Spleen (tissue), 11 donors: ENCODE measurements at regions not wholly inside any gene's neighbourhood (a gene's known extent, or its start where the extent isn't known, plus 50 kb on each side); places are given as distances from the start of the nearest gene placed in this dataset.
"Not testable (repeated sequence)": the region's sequence is repeated elsewhere in the genome, so short reads cannot be mapped to it uniquely, and the experiment has no call there.

Source experiments
- DNase-seq: peaks from one replicate; pipeline ENCODE4 v3.0.0-alpha.2; 2020
- H3K27ac ChIP-seq, 8 donors: fragments of 200-600 bp; sonication (generic) in 7 of 8; 1 replicate in 4 of 8; 2 replicates in 4 of 8; pipeline versions ENCODE4 v1.5.0 to v1.8.0; 2016 to 2021; ENCODE audit warnings: inconsistent platforms in 4 of 8, mild to moderate bottlenecking in 4 of 8, moderate library complexity in 1 of 8
- H3K27me3 ChIP-seq, 7 donors: fragments of 200-600 bp; sonication (generic) in 6 of 7; replicated peaks in 1 of 7; 1 replicate in 4 of 7; 2 replicates in 3 of 7; pipeline versions ENCODE4 v1.5.0 to v1.8.0; 2016 to 2021; ENCODE audit warnings: inconsistent platforms in 3 of 7, mild to moderate bottlenecking in 1 of 7
- H3K36me3 ChIP-seq, 6 donors: fragments of 200-600 bp; sonication (generic) in 5 of 6; 1 replicate in 4 of 6; 2 replicates in 2 of 6; pipeline versions ENCODE4 v1.5.0 to v1.8.0; 2016 to 2021; ENCODE audit warnings: inconsistent platforms in 2 of 6
- H3K4me1 ChIP-seq, 6 donors: fragments of 200-600 bp; sonication (generic) in 5 of 6; 1 replicate in 3 of 6; 2 replicates in 3 of 6; pipeline versions ENCODE4 v1.5.0 to v1.8.0; 2016 to 2021; ENCODE audit warnings: inconsistent platforms in 3 of 6
- H3K4me3 ChIP-seq, 8 donors: fragments of 200-600 bp; sonication (generic) in 7 of 8; 1 replicate in 4 of 8; 2 replicates in 4 of 8; pipeline versions ENCODE4 v1.5.0 to v1.8.0; 2016 to 2021; ENCODE audit warnings: inconsistent platforms in 4 of 8, mild to moderate bottlenecking in 4 of 8, moderate library complexity in 2 of 8
- H3K9me3 ChIP-seq, 8 donors: fragments of 200-600 bp; sonication (generic) in 7 of 8; 1 replicate in 4 of 8; 2 replicates in 4 of 8; pipeline versions ENCODE4 v1.5.0 to v1.8.0; 2016 to 2021; ENCODE audit warnings: inconsistent platforms in 4 of 8
- POLR2A ChIP-seq, 3 donors: fragments of 450-650 bp; IDR thresholded peaks; one replicate each; pipeline ENCODE4 v1.5.1; 2017; ENCODE audit warnings: antibody characterized with exemption in 3 of 3, mild to moderate bottlenecking in 1 of 3
- POLR2AphosphoS5 ChIP-seq, 3 donors: sonication (generic); formaldehyde crosslinking; IDR thresholded peaks; one replicate each; pipeline ENCODE4 v1.5.1; 2017; ENCODE audit warnings: antibody characterized with exemption in 3 of 3
- WGBS, 5 donors: extraction: QIAGEN DNeasy Blood & Tissue Kit in 3 of 5; methylation state at CpG; one replicate each; pipeline versions ENCODE4 v1.1.5 to v1.1.7; 2013 to 2018; 5-methylcytosine and 5-hydroxymethylcytosine counted together
- intact Hi-C: fragments of 100-400 bp; cut with DNase I; formaldehyde crosslinking; loops from one replicate; pipeline ENCODE4 v1.15.0; 2023; ENCODE audit warnings: low total_unique reads
- TF ChIP-seq, protein P1 (sequence below), 11 experiments: fragments of 200-600 bp in 7 of 11; fragments of 450-650 bp in 4 of 11; sonication (generic) in 4 of 11; IDR thresholded peaks in 8 of 11; conservative IDR thresholded peaks in 3 of 11; 1 replicate in 7 of 11; 2 replicates in 4 of 11; pipeline versions ENCODE4 v1.4.0 to v1.8.0; 2016 to 2021; ENCODE audit warnings: antibody characterized with exemption in 11 of 11, inconsistent platforms in 4 of 11, mild to moderate bottlenecking in 1 of 11
- donor health status: healthy with polysubstance abuse.
- donor health status: DM: no; HTN: no; CAD: no; lungs with moderate emphysema.
- donor health status: DM: no; HTN: no; CAD: no.
- donor health status: Bipolar disorder and iron deficiency.
- donor health status: healthy.
- donor health status: DM: no; HTN: no; CAD: no.
- donor health status: DM: yes; HTN: yes; CAD: no.

DNA sequence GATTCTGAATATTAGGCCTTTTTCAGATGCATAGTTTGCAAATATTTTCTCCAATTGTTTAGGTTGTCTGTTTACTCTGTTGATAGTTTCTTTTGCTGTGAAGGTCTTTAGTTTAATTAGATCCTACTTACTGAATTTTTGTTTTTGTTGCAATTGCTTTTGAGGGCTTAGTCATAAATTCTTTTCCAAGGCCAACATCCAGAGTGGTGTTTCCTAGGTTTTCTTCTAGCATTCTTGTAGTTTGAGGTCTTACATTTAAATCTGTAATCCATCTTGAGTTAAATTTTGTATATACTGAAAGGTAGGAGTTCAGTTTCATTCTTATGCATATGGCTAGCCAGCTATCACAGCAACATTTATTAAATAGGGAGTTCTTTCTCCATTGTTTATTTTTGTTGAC, 404.8 kb downstream of the LNPK start:
- Histone ChIP-seq H3K9me3 (no peaks in the 10 kb centered on the region), H3K4me1 (no peaks in the 10 kb centered on the region), H3K27ac (no peak overlapping the region), H3K4me3 (no peak overlapping the region), H3K36me3 (no peaks in the 10 kb centered on the region), H3K27me3 (no peaks in the 10 kb centered on the region)
- intact Hi-C loops, result no loop called here
- no peak for DNase-seq
- TF ChIP-seq POLR2A (IDR thresholded peaks at IDR 0.05) (no peak), POLR2AphosphoS5 (IDR thresholded peaks at IDR 0.05) (no peak)
- TF ChIP-seq, protein P1, sequence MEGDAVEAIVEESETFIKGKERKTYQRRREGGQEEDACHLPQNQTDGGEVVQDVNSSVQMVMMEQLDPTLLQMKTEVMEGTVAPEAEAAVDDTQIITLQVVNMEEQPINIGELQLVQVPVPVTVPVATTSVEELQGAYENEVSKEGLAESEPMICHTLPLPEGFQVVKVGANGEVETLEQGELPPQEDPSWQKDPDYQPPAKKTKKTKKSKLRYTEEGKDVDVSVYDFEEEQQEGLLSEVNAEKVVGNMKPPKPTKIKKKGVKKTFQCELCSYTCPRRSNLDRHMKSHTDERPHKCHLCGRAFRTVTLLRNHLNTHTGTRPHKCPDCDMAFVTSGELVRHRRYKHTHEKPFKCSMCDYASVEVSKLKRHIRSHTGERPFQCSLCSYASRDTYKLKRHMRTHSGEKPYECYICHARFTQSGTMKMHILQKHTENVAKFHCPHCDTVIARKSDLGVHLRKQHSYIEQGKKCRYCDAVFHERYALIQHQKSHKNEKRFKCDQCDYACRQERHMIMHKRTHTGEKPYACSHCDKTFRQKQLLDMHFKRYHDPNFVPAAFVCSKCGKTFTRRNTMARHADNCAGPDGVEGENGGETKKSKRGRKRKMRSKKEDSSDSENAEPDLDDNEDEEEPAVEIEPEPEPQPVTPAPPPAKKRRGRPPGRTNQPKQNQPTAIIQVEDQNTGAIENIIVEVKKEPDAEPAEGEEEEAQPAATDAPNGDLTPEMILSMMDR (IDR thresholded peaks at IDR 0.05 in 8 of 11, conservative IDR thresholded peaks at IDR 0.05 in 3 of 11), result no peak

DNA sequence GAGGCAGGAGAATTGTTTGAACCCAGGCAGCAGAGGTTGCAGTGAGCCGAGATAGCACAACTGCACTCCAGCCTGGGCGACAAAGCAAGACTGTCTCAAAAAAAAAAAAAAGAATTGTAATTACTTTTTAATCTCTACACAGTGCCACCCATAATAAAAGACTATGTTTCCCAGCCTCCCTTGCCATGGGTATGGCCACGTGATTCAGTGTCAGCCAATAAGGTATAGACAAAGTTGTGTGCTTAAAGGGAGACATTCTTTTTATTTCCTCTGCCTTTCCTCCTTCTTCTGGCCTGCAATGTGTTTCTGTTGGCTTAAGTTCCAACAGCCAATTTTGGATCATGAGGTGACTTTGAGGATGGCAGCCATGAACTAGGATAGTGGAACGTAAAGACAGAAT, 406.9 kb downstream of the LNPK start:
- TF ChIP-seq, protein P1 (IDR thresholded peaks at IDR 0.05 in 8 of 11, conservative IDR thresholded peaks at IDR 0.05 in 3 of 11), result no peak
- TF ChIP-seq POLR2A (IDR thresholded peaks at IDR 0.05) (no peak), POLR2AphosphoS5 (IDR thresholded peaks at IDR 0.05) (no peak)
- H3K27me3 ChIP-seq, result no peaks in the 10 kb centered on the region
- no peaks in the 10 kb centered on the region for H3K36me3 ChIP-seq
- DNase-seq, result no peak
- H3K4me3 ChIP-seq, result no peak overlapping the region
- H3K4me1 ChIP-seq, result no peaks in the 10 kb centered on the region
- H3K27ac ChIP-seq, result no peak overlapping the region
- intact Hi-C loops, result no loop called here
- WGBS, 5 donors, result 91 to 98% (median 95%) methylated on average over 4 of the region's 4 CpGs
- H3K9me3 ChIP-seq, result no peaks in the 10 kb centered on the region

DNA sequence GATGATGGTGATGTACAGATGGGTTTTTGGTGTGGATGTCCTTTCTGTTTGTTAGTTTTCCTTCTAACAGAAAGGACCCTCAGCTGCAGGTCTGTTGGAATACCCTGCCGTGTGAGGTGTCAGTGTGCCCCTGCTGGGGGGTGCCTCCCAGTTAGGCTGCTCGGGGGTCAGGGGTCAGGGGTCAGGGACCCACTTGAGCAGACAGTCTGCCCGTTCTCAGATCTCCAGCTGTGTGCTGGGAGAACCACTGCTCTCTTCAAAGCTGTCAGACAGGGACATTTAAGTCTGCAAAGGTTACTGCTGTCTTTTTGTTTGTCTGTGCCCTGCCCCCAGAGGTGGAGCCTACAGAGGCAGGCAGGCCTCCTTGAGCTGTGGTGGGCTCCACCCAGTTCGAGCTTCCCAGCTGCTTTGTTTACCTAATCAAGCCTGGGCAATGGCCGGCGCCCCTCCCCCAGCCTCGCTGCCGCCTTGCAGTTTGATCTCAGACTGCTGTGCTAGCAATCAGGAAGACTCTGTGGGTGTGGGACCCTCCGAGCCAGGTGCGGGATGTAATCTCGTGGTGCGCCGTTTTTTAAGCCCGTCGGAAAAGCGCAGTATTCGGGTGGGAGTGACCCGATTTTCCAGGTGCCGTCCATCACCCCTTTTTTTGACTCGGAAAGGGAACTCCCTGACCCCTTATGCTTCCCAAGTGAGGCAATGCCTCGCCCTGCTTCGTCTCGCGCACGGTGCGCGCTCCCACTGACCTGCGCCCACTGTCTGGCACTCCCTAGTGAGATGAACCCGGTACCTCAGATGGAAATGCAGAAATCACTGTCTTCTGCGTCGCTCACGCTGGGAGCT, 408.2 kb downstream of the LNPK start:
- H3K4me3 ChIP-seq, intact Hi-C loops, H3K9me3 ChIP-seq, H3K27ac ChIP-seq, H3K4me1 ChIP-seq, DNase-seq, H3K27me3 ChIP-seq, H3K36me3 ChIP-seq: not testable (repeated sequence)
- 78 to 89% (median 87%) methylated on average over 28 to 32 of the region's 32 CpGs for WGBS, 5 donors

DNA sequence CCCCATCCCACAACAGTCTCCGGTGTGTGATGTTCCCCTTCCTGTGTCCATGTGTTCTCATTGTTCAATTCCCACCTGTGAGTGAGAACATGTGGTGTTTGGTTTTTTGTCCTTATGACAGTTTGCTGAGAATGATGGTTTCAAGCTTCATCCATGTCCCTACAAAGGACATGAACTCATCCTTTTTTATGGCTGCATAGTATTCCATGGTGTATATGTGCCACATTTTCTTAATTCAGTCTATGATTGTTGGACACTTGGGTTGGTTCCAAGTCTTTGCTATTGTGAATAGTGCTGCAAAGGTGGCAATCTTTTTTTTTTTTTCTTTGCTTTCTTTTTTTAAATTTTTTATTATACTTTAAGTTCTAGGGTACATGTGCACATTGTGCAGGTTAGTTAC, 406.7 kb upstream of the ATP5MC3 start:
- H3K9me3 ChIP-seq, H3K27me3 ChIP-seq, H3K4me1 ChIP-seq, H3K36me3 ChIP-seq, intact Hi-C loops, DNase-seq, H3K27ac ChIP-seq, H3K4me3 ChIP-seq: not testable (repeated sequence)
- 80 to 100% (median 100%) methylated on average over 1 of the region's 1 CpG for WGBS, 5 donors

DNA sequence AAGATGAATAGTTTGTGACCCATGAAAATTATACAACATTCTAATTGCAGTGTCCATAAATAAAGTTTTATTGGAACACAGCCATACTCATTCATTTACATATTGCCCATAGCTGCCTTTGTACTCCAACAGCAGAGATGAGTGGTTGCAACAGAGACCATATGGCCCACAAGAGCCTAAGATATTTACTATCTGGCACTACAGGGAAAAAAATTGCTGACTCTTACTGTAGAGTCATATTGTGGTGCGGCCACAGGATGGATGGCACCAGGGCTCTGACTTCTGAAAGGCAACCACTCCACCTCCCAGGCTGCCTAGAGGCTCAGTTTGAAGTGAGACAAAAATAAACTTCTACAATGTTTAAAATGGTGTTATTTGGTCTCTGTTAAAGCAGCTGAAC, 404.0 kb upstream of the ATP5MC3 start:
- TF ChIP-seq, protein P1 (IDR thresholded peaks at IDR 0.05 in 8 of 11, conservative IDR thresholded peaks at IDR 0.05 in 3 of 11), result no peak
- TF ChIP-seq POLR2AphosphoS5 (IDR thresholded peaks at IDR 0.05), result no peak
- TF ChIP-seq POLR2A (IDR thresholded peaks at IDR 0.05), result no peak
- H3K4me3 ChIP-seq, result no peak overlapping the region
- 82 to 97% (median 85%) methylated on average over 1 of the region's 1 CpG for WGBS, 5 donors
- H3K4me1 ChIP-seq, result no peaks in the 10 kb centered on the region
- H3K36me3 ChIP-seq, result no peaks in the 10 kb centered on the region
- H3K27me3 ChIP-seq, result no peaks in the 10 kb centered on the region
- H3K9me3 ChIP-seq, result no peaks in the 10 kb centered on the region
- intact Hi-C loops, result no loop called here
- DNase-seq, result no peak
- no peak overlapping the region for H3K27ac ChIP-seq
